ENCODE measurements at regions not wholly inside any gene's neighbourhood (a gene's known extent, or its start where the extent isn't known, plus 50 kb on each side); places are given as distances from the start of the nearest gene placed in this dataset.
"Not testable (repeated sequence)": the region's sequence is repeated elsewhere in the genome, so short reads cannot be mapped to it uniquely, and the experiment has no call there.

DNA sequence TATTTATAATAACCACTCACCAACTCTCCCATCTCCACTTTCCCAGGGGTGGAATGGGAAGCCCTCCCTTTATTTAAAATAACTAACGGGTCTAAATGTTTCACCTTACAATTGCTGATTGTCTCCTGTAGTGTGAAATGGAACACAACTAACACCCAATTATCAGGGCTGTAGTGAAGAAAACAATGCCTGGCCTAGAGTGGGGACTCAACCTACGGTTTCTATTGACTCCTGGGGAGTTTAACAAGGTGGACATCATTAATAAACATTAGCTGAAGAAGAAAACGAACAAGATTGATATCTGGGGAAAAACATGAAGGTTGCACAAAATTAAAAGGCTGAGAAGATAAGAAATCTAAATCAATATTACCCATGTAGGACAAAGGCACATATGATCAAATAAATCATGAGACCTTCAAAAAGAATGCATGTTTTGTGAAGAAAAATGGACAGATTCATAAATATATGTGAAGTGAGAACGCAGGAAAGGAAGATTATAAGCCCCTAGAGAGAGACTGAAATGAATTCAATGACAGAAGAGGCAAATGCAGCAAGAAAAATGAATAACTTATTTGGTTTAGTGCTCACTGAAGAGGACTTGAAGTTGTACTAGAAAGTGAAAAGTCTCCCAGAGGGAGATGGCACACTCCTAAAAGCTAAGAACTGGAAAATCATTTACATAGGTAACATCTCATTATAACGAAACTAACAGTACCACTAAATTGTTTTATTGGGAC, 593.0 kb upstream of the AADAT start:
- intact Hi-C loops (cut with DNase I; ENCODE audit: low total_unique reads) = loop anchor here (5.0 kb wide), 1 partner anchor 495 kb away; no protein-coding TSS in a partner anchor
- Histone ChIP-seq H3K4me3 (no peak overlapping the region), H3K4me1 (no peaks in the 10 kb centered on the region), H3K36me3 (no peaks in the 10 kb centered on the region), H3K27ac (no peak overlapping the region), H3K27me3 (no peaks in the 10 kb centered on the region), H3K9me3 (no peaks in the 10 kb centered on the region)
- no peak for DNase-seq (ENCODE audit: low spot score in 2 of 2)
- TF ChIP-seq, protein P1, sequence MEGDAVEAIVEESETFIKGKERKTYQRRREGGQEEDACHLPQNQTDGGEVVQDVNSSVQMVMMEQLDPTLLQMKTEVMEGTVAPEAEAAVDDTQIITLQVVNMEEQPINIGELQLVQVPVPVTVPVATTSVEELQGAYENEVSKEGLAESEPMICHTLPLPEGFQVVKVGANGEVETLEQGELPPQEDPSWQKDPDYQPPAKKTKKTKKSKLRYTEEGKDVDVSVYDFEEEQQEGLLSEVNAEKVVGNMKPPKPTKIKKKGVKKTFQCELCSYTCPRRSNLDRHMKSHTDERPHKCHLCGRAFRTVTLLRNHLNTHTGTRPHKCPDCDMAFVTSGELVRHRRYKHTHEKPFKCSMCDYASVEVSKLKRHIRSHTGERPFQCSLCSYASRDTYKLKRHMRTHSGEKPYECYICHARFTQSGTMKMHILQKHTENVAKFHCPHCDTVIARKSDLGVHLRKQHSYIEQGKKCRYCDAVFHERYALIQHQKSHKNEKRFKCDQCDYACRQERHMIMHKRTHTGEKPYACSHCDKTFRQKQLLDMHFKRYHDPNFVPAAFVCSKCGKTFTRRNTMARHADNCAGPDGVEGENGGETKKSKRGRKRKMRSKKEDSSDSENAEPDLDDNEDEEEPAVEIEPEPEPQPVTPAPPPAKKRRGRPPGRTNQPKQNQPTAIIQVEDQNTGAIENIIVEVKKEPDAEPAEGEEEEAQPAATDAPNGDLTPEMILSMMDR (IDR thresholded peaks at IDR 0.05) = no peak
- no peak for TF ChIP-seq POLR2A (IDR thresholded peaks at IDR 0.05)
- no peak for TF ChIP-seq POLR2AphosphoS5 (IDR thresholded peaks at IDR 0.05)

- intact Hi-C loops (cut with DNase I; ENCODE audit: low total_unique reads) = loop anchor here (5.0 kb wide), 1 partner anchor 495 kb away; no protein-coding TSS in a partner anchor
- not testable (repeated sequence) for H3K4me3 ChIP-seq; H3K27ac ChIP-seq; H3K4me1 ChIP-seq; H3K27me3 ChIP-seq; DNase-seq (ENCODE audit: low spot score in 2 of 2); H3K9me3 ChIP-seq; H3K36me3 ChIP-seq
Measured at GRCh38 chr4:170682087-170682486, 592.3 kb upstream of the AADAT start.

DNA sequence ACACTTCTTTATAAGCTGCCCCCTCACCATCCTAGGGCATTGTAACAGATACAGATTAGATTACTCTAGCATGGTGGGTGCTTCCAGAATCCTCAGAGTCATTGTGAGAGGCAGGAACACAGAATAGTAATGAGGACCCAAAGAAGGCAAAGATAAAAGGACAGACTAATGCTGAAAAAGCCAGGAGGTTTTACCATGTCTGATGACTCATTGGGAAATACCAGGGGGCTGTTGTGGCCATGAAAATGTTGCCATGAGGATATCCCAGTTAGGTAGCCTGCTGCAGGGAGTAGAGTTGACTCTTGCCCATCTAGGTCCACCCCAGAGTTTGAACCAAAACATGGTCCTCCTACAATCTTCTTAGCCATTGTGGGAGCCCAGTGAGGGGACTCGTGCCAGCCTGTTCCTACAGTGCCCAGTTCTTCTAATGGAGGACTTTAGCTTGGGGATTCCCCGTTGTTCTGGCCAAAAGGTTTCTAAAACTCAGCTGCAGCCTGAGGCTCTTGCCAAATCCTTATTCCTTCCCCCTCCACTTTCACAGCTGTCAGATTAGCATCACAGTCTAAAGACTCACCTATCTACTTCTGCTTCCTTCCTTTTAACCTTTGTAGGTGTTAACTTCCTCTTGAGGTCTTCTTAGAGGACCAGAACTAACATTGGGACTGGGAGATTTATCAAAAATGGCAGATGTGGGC, 586.0 kb upstream of the AADAT start:
- Histone ChIP-seq H3K27me3 (no peaks in the 10 kb centered on the region), H3K4me1 (no peaks in the 10 kb centered on the region), H3K4me3 (no peak overlapping the region), H3K27ac (no peak overlapping the region), H3K9me3 (no peaks in the 10 kb centered on the region), H3K36me3 (no peaks in the 10 kb centered on the region)
- TF ChIP-seq, protein P1 (IDR thresholded peaks at IDR 0.05) = no peak
- TF ChIP-seq POLR2AphosphoS5 (IDR thresholded peaks at IDR 0.05) = no peak
- TF ChIP-seq POLR2A (IDR thresholded peaks at IDR 0.05) = no peak
- no peak for DNase-seq (ENCODE audit: low spot score in 2 of 2)
- intact Hi-C loops (cut with DNase I; ENCODE audit: low total_unique reads) = no loop called here

- no peak overlapping the region for H3K4me3 ChIP-seq
- H3K27me3 ChIP-seq = no peaks in the 10 kb centered on the region
- no peaks in the 10 kb centered on the region for H3K36me3 ChIP-seq
- TF ChIP-seq POLR2A (IDR thresholded peaks at IDR 0.05) (no peak), POLR2AphosphoS5 (IDR thresholded peaks at IDR 0.05) (no peak)
- TF ChIP-seq, protein P1 (IDR thresholded peaks at IDR 0.05) = no peak
- no peak for DNase-seq (ENCODE audit: low spot score in 2 of 2)
- no peaks in the 10 kb centered on the region for H3K4me1 ChIP-seq
- no peak overlapping the region for H3K27ac ChIP-seq
- H3K9me3 ChIP-seq = no peaks in the 10 kb centered on the region
- intact Hi-C loops (cut with DNase I; ENCODE audit: low total_unique reads) = no loop called here
Measured at GRCh38 chr4:170674176-170674575, 584.4 kb upstream of the AADAT start.

DNA sequence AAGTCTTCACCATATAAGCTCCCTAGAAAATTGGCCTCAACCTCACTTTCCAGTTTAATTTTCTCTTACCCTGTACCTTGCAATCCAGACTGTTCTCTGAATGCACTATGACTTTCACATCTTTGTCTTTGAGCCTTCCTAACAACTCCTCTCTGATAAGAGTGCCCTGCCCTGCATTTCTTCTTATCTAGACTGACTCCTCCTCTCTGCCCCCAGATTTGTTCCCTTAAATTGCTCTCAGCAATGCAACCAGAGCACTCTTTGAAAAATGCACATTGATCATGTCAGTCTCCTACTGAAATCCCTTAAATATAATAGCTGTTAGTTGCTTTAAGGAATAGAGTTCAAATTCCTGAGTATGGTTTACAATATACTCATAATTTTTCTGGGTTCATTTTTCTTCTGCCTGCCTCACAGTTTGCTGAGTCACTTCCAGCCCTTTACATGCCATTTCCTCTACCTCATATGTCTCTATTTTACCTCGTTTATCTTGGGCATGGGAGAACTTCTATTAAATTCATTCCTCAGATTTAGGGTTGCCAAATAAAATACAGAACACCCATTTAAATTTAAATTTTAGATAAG, 582.7 kb upstream of the AADAT start:
- Histone ChIP-seq H3K27me3 (no peaks in the 10 kb centered on the region), H3K36me3 (no peaks in the 10 kb centered on the region), H3K27ac (no peak overlapping the region), H3K9me3 (no peaks in the 10 kb centered on the region), H3K4me1 (no peaks in the 10 kb centered on the region), H3K4me3 (no peak overlapping the region)
- no peak for DNase-seq (ENCODE audit: low spot score in 2 of 2)
- no peak for TF ChIP-seq POLR2A (IDR thresholded peaks at IDR 0.05)
- TF ChIP-seq POLR2AphosphoS5 (IDR thresholded peaks at IDR 0.05) = no peak
- TF ChIP-seq, protein P1 (IDR thresholded peaks at IDR 0.05) = no peak
- intact Hi-C loops (cut with DNase I; ENCODE audit: low total_unique reads) = no loop called here

Measured in breast epithelium (tissue), 4 donors.